ENCODE measurements at regions not wholly inside any gene's neighbourhood (a gene's known extent, or its start where the extent isn't known, plus 50 kb on each side); places are given as distances from the start of the nearest gene placed in this dataset.

GRCh38 chr4:115292320-115293092, 179.1 kb upstream of the NDST4 start:
- TF ChIP-seq, protein P1, sequence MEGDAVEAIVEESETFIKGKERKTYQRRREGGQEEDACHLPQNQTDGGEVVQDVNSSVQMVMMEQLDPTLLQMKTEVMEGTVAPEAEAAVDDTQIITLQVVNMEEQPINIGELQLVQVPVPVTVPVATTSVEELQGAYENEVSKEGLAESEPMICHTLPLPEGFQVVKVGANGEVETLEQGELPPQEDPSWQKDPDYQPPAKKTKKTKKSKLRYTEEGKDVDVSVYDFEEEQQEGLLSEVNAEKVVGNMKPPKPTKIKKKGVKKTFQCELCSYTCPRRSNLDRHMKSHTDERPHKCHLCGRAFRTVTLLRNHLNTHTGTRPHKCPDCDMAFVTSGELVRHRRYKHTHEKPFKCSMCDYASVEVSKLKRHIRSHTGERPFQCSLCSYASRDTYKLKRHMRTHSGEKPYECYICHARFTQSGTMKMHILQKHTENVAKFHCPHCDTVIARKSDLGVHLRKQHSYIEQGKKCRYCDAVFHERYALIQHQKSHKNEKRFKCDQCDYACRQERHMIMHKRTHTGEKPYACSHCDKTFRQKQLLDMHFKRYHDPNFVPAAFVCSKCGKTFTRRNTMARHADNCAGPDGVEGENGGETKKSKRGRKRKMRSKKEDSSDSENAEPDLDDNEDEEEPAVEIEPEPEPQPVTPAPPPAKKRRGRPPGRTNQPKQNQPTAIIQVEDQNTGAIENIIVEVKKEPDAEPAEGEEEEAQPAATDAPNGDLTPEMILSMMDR (IDR thresholded peaks at IDR 0.05 in 8 of 11, conservative IDR thresholded peaks at IDR 0.05 in 3 of 11) = no peak
- no peak for TF ChIP-seq POLR2AphosphoS5 (IDR thresholded peaks at IDR 0.05)
